HL-60 (cell line): ENCODE measurements at regions not wholly inside any gene's neighbourhood (a gene's known extent, or its start where the extent isn't known, plus 50 kb on each side); places are given as distances from the start of the nearest gene placed in this dataset.

Experiments
- DNase-seq, 2 experiments: peaks; one replicate each; pipeline ENCODE4 v3.0.0-alpha.2; 2010 to 2020; ENCODE audit warnings: low read depth in 1 of 2, low spot score in 1 of 2
- H3K27ac ChIP-seq: fragments of 250-450 bp; sonication (Bioruptor Pico); replicated peaks from 2 replicates; pipeline ENCODE4 v1.5.1; 2020; ENCODE audit warnings: mild to moderate bottlenecking, moderate library complexity
- H3K27me3 ChIP-seq: fragments of 250-450 bp; sonication (Bioruptor Pico); 2 replicates; pipeline ENCODE4 v1.5.1; 2021; ENCODE audit warnings: mild to moderate bottlenecking, moderate library complexity; ENCODE audit not compliant: insufficient read depth, poor library complexity, severe bottlenecking
- H3K4me3 ChIP-seq: replicated peaks from 2 replicates; pipeline ENCODE4 v1.5.1; 2011; ENCODE audit warnings: mild to moderate bottlenecking, control low read depth, low read length; ENCODE audit not compliant: insufficient read depth
- GABPA ChIP-seq: IDR thresholded peaks from 2 replicates; pipeline ENCODE4 v1.6.1; 2012; ENCODE audit warnings: low read depth
- POLR2AphosphoS5 ChIP-seq: IDR thresholded peaks from 2 replicates; pipeline ENCODE4 v1.6.1; 2012; ENCODE audit warnings: low read depth
- SPI1 ChIP-seq: IDR thresholded peaks from 2 replicates; pipeline ENCODE4 v1.6.1; 2012; ENCODE audit warnings: low read depth, mild to moderate bottlenecking, borderline replicate concordance
- TF ChIP-seq, protein P1 (sequence below): IDR thresholded peaks from 2 replicates; pipeline ENCODE4 v1.6.1; 2012; ENCODE audit warnings: low read depth; ENCODE audit not compliant: insufficient replicate concordance
- TF ChIP-seq, protein P2 (sequence below): IDR thresholded peaks from one replicate; pipeline ENCODE4 v1.5.1; 2011; ENCODE audit warnings: low read length, control low read depth, inconsistent platforms; ENCODE audit not compliant: insufficient read depth

DNA sequence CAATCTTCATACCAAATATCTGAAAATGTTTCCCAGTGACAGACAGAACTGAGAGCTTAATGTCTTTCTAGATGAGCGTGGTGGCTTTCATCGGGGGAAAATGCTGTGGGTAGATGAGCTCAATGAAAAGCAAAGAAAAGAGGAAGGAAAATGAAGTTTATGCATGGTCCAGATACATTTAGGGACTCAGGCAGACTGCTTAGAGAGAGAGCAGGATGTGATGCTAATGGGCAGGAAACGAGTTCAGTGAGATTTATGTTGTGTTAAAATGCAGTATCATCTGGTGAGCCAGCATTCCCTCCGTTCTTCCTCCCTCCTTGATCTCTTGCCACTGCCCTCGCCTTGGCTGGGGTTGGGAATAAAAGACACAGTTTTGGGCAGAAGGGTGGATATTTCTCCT is 229.2 kb downstream of the GBA3 start:
- DNase-seq = no peak
- Histone ChIP-seq H3K27me3 (no peaks in the 10 kb centered on the region), H3K27ac (no peak overlapping the region), H3K4me3 (no peak overlapping the region)
- TF ChIP-seq POLR2AphosphoS5 (no peak), SPI1 (no peak), GABPA (no peak)
- TF ChIP-seq, protein P1, sequence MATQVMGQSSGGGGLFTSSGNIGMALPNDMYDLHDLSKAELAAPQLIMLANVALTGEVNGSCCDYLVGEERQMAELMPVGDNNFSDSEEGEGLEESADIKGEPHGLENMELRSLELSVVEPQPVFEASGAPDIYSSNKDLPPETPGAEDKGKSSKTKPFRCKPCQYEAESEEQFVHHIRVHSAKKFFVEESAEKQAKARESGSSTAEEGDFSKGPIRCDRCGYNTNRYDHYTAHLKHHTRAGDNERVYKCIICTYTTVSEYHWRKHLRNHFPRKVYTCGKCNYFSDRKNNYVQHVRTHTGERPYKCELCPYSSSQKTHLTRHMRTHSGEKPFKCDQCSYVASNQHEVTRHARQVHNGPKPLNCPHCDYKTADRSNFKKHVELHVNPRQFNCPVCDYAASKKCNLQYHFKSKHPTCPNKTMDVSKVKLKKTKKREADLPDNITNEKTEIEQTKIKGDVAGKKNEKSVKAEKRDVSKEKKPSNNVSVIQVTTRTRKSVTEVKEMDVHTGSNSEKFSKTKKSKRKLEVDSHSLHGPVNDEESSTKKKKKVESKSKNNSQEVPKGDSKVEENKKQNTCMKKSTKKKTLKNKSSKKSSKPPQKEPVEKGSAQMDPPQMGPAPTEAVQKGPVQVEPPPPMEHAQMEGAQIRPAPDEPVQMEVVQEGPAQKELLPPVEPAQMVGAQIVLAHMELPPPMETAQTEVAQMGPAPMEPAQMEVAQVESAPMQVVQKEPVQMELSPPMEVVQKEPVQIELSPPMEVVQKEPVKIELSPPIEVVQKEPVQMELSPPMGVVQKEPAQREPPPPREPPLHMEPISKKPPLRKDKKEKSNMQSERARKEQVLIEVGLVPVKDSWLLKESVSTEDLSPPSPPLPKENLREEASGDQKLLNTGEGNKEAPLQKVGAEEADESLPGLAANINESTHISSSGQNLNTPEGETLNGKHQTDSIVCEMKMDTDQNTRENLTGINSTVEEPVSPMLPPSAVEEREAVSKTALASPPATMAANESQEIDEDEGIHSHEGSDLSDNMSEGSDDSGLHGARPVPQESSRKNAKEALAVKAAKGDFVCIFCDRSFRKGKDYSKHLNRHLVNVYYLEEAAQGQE = no peak
- TF ChIP-seq, protein P2, sequence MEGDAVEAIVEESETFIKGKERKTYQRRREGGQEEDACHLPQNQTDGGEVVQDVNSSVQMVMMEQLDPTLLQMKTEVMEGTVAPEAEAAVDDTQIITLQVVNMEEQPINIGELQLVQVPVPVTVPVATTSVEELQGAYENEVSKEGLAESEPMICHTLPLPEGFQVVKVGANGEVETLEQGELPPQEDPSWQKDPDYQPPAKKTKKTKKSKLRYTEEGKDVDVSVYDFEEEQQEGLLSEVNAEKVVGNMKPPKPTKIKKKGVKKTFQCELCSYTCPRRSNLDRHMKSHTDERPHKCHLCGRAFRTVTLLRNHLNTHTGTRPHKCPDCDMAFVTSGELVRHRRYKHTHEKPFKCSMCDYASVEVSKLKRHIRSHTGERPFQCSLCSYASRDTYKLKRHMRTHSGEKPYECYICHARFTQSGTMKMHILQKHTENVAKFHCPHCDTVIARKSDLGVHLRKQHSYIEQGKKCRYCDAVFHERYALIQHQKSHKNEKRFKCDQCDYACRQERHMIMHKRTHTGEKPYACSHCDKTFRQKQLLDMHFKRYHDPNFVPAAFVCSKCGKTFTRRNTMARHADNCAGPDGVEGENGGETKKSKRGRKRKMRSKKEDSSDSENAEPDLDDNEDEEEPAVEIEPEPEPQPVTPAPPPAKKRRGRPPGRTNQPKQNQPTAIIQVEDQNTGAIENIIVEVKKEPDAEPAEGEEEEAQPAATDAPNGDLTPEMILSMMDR = no peak

DNA sequence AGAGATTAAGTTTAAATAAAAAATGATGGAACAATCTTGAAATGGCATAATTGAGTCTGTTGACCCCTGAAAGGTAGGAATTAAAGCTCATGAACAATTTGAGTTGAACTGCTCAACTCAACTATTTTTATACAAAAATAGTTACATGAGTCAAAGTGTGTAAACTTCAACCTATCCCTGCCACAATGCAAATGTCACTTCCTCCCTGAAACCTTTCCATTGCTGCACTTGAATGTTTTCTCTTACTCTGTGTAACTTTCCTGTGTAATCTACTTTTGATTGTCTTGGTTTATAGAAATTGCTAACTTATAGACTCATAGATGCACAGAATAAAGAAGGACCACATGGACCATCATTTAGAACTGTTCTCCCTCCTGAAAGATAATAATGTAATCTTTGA is 218.5 kb downstream of the GBA3 start:
- DNase-seq = no peak
- Histone ChIP-seq H3K4me3 (no peak overlapping the region), H3K27me3 (no peaks in the 10 kb centered on the region), H3K27ac (no peak overlapping the region)
- TF ChIP-seq POLR2AphosphoS5 (no peak), GABPA (no peak), SPI1 (no peak)
- TF ChIP-seq, protein P2 = no peak
- TF ChIP-seq, protein P1 = no peak

DNA sequence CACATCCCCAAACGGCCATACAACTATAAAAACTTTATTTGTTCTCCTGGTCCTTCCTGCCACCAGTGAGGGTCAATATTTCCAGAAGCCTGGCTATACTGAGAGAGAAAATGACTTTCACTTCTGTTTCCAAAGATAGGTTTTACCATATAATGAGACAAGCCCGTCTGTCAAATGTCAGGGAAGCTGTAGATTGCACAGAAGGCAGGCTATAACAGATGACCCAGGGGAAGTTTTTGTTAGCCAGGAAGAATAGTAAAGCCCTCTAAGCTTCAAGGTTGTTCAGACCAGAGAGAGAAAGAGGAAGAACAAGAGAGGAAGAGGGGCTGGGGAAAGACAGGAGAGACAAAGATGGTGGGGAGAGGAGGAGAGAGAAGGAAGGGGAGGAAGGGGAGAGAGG is 217.5 kb downstream of the GBA3 start:
- H3K27me3 ChIP-seq = no peaks in the 10 kb centered on the region
- no peak overlapping the region for H3K4me3 ChIP-seq
- DNase-seq = no peak
- no peak overlapping the region for H3K27ac ChIP-seq
- no peak for TF ChIP-seq GABPA
- no peak for TF ChIP-seq POLR2AphosphoS5
- TF ChIP-seq, protein P2 = no peak
- TF ChIP-seq SPI1 = no peak
- TF ChIP-seq, protein P1 = no peak
